Stomach smooth muscle (tissue), 2 donors: ENCODE measurements at regions not wholly inside any gene's neighbourhood (a gene's known extent, or its start where the extent isn't known, plus 50 kb on each side); places are given as distances from the start of the nearest gene placed in this dataset.

Experiments used
- H3K27ac ChIP-seq: one replicate; pipeline ENCODE4 v1.7.0; 2013; ENCODE audit warnings: mild to moderate bottlenecking, low read length, inconsistent platforms
- H3K27me3 ChIP-seq, 2 donors: one replicate each; pipeline ENCODE4 v1.7.0; 2013; ENCODE audit warnings: low read length in 2 of 2; ENCODE audit not compliant: insufficient read depth in 2 of 2, control insufficient read depth in 1 of 2
- H3K36me3 ChIP-seq, 2 donors: one replicate each; pipeline ENCODE4 v1.7.0; 2013; ENCODE audit warnings: low read length in 2 of 2; ENCODE audit not compliant: control insufficient read depth in 2 of 2, insufficient read depth in 2 of 2
- H3K4me1 ChIP-seq: one replicate; pipeline ENCODE4 v1.7.0; 2013; ENCODE audit warnings: low read length; ENCODE audit not compliant: control insufficient read depth, insufficient read depth
- H3K4me3 ChIP-seq, 2 donors: one replicate each; pipeline ENCODE4 v1.7.0; 2013; ENCODE audit warnings: low read length in 2 of 2
- H3K9ac ChIP-seq, 2 donors: one replicate each; pipeline ENCODE4 v1.7.0; 2013; ENCODE audit warnings: low read length in 2 of 2, mild to moderate bottlenecking in 1 of 2
- H3K9me3 ChIP-seq, 2 donors: one replicate each; pipeline ENCODE4 v1.7.0; 2013; ENCODE audit warnings: low read length in 2 of 2; ENCODE audit not compliant: control insufficient read depth in 2 of 2
- donor health status: healthy.
- donor health status: Pancreatic carcinoma.

GRCh38 chr12:77746096-77746495, 84.6 kb upstream of the NAV3 start:
- no peak overlapping the region for H3K9ac ChIP-seq
- no peaks in the 10 kb centered on the region for H3K27me3 ChIP-seq
- H3K36me3 ChIP-seq: no peaks in the 10 kb centered on the region
- no peaks in the 10 kb centered on the region for H3K9me3 ChIP-seq
- H3K4me3 ChIP-seq: no peak overlapping the region
- H3K27ac ChIP-seq: no peak overlapping the region
- H3K4me1 ChIP-seq: no peaks in the 10 kb centered on the region

GRCh38 chr12:77745624-77746023, 85.1 kb upstream of the NAV3 start:
- Histone ChIP-seq H3K4me3 (no peak overlapping the region), H3K9me3 (no peaks in the 10 kb centered on the region), H3K9ac (no peak overlapping the region), H3K27me3 (no peaks in the 10 kb centered on the region), H3K36me3 (no peaks in the 10 kb centered on the region), H3K27ac (no peak overlapping the region), H3K4me1 (no peaks in the 10 kb centered on the region)

GRCh38 chr12:77742631-77743030, 88.1 kb upstream of the NAV3 start:
- no peaks in the 10 kb centered on the region for H3K36me3 ChIP-seq
- no peaks in the 10 kb centered on the region for H3K9me3 ChIP-seq
- H3K27ac ChIP-seq: no peak overlapping the region
- H3K4me1 ChIP-seq: no peaks in the 10 kb centered on the region
- no peaks in the 10 kb centered on the region for H3K27me3 ChIP-seq
- no peak overlapping the region for H3K4me3 ChIP-seq
- H3K9ac ChIP-seq: no peak overlapping the region

DNA sequence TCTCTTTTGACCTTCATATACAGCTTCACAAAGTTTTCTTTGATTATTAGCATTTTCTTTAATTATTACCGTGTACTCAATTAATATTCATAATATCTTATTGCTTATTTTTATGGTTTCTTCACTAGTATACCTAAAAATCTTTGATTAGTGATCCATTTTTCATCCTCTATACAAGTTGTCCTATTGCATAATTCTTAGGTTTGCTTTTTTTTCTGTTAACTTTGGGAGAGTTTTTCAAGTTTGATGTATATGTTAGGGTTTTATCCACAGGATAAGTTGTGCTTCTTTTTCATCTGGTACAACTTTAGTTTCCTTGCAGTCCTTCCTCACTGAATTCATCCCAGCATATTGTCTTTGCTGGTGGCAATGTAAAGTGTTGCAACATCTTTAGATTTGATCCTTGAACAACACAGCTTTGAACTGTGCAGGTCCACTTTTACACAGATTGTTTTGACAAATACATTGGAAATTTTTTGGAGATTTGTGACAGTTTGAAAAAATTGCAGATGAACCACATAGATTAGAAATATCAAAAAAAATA, 88.6 kb upstream of the NAV3 start:
- H3K27me3 ChIP-seq: no peaks in the 10 kb centered on the region
- no peaks in the 10 kb centered on the region for H3K9me3 ChIP-seq
- H3K36me3 ChIP-seq: no peaks in the 10 kb centered on the region
- H3K27ac ChIP-seq: no peak overlapping the region
- no peak overlapping the region for H3K4me3 ChIP-seq
- H3K9ac ChIP-seq: no peak overlapping the region
- no peaks in the 10 kb centered on the region for H3K4me1 ChIP-seq

DNA sequence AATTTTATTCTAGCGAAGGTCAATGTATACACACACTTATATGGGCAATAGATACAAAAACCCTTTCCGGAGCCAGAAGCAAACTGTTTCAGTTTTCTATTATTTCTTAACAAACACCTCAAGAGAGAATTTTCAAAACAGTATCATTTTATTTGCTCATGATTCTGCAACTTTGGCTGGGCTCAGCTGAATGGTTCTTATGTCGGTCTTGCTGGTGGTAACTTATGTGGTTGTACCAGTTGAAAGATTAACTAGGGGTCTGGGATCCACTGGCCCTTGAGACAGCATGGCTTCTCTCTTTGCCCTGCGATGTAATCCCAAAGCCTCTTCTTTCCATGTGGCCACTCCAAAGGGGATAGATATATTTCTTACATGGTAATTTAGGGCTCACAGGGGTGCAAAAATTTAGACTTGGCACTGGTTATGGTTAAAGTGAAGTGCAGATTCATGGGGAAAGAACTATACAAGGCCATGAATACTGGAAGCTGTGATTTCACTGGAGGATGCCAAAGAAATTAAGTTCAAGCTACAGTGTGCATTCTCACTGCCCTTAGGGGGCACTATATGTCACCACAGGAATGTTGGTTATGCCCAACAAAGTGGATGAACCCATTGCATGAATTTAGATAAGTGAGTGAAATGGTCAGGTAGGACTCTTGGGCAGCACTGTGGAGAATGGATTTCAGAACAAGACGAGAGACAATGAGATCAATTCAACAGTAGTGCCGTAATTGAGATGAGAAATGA, 94.3 kb upstream of the NAV3 start:
- Histone ChIP-seq H3K4me3 (no peak overlapping the region), H3K36me3 (no peaks in the 10 kb centered on the region), H3K9ac (no peak overlapping the region), H3K4me1 (no peaks in the 10 kb centered on the region), H3K27me3 (no peaks in the 10 kb centered on the region), H3K9me3 (peaks cover 0 to 3% of the 10 kb centered on the region in 2 donors), H3K27ac (no peak overlapping the region)

DNA sequence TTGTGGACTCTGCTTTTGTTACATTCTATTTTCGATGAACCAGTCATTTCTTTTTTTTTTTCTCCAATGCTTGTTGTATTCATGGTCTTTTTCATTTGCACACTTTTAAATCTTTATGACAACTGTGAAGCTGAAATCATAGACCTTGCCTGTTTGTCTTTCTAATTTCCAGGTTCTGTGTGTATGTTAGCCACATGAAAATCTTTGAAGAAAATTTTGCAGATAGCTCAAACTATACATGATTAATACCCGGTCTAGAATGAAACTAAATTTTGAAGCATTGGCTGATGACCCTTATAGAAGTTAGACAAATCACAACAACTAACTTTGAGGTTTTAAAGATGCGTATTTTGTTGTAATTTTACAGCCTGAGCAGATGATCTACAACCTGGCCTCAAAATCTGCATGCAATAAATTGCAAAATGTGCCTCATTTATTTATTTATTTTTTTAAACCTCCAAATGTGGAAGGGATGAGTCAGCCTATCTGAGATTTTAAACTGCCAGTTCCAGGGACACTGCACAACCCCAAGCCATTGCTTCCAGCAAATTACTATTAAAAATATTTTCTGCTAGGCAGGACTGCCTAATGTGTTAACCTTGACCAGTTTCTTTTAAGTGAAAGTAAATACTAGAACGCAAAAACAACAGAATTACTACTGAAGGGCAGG, 96.3 kb upstream of the NAV3 start:
- Histone ChIP-seq H3K4me1 (no peaks in the 10 kb centered on the region), H3K4me3 (no peak overlapping the region), H3K9ac (no peak overlapping the region), H3K36me3 (no peaks in the 10 kb centered on the region), H3K9me3 (peaks cover 0 to 3% of the 10 kb centered on the region in 2 donors), H3K27me3 (no peaks in the 10 kb centered on the region), H3K27ac (no peak overlapping the region)

GRCh38 chr12:77728018-77728417, 102.7 kb upstream of the NAV3 start:
- Histone ChIP-seq H3K4me1 (no peaks in the 10 kb centered on the region), H3K27ac (no peak overlapping the region), H3K9ac (no peak overlapping the region), H3K4me3 (no peak overlapping the region), H3K36me3 (no peaks in the 10 kb centered on the region), H3K9me3 (no peaks in the 10 kb centered on the region), H3K27me3 (no peaks in the 10 kb centered on the region)

GRCh38 chr12:77727442-77728001, 103.2 kb upstream of the NAV3 start:
- H3K36me3 ChIP-seq: no peaks in the 10 kb centered on the region
- H3K27ac ChIP-seq: no peak overlapping the region
- no peaks in the 10 kb centered on the region for H3K4me1 ChIP-seq
- H3K9me3 ChIP-seq: no peaks in the 10 kb centered on the region
- no peaks in the 10 kb centered on the region for H3K27me3 ChIP-seq
- H3K4me3 ChIP-seq: no peak overlapping the region
- no peak overlapping the region for H3K9ac ChIP-seq

- no peak overlapping the region for H3K27ac ChIP-seq
- H3K4me1 ChIP-seq: no peaks in the 10 kb centered on the region
- no peaks in the 10 kb centered on the region for H3K9me3 ChIP-seq
- H3K36me3 ChIP-seq: no peaks in the 10 kb centered on the region
- H3K4me3 ChIP-seq: no peak overlapping the region
- H3K27me3 ChIP-seq: no peaks in the 10 kb centered on the region
- H3K9ac ChIP-seq: no peak overlapping the region
Observed at GRCh38 chr12:77725611-77726010, 105.1 kb upstream of the NAV3 start.

- Histone ChIP-seq H3K9me3 (no peaks in the 10 kb centered on the region), H3K9ac (no peak overlapping the region), H3K4me3 (no peak overlapping the region), H3K27me3 (no peaks in the 10 kb centered on the region), H3K36me3 (no peaks in the 10 kb centered on the region), H3K4me1 (no peaks in the 10 kb centered on the region), H3K27ac (no peak overlapping the region)
Observed at GRCh38 chr12:77724367-77724957, 106.2 kb upstream of the NAV3 start.
